Ovary (tissue), 3 donors: ENCODE measurements at regions not wholly inside any gene's neighbourhood (a gene's known extent, or its start where the extent isn't known, plus 50 kb on each side); places are given as distances from the start of the nearest gene placed in this dataset.

Experiments used
- CTCF ChIP-seq, 3 donors: fragments of 450-650 bp in 2 of 3; fragments of 200-600 bp in 1 of 3; IDR thresholded peaks; one replicate each; pipeline versions ENCODE4 v1.5.1 to v1.8.0; 2016 to 2022; ENCODE audit warnings: antibody characterized with exemption in 3 of 3, mild to moderate bottlenecking in 1 of 3
- POLR2A ChIP-seq: fragments of 450-650 bp; IDR thresholded peaks from one replicate; pipeline ENCODE4 v1.6.1; 2017; ENCODE audit warnings: antibody characterized with exemption, mild to moderate bottlenecking, moderate library complexity
- donor health status: DM: no; HTN: no; CAD: no.

GRCh38 chr5:40154194-40154593 is 525.5 kb upstream of the PTGER4 start:
- TF ChIP-seq POLR2A (no peak), CTCF (IDR thresholded peaks at IDR 0.05) (no peak)
